H1 (cell line): ENCODE measurements at regions not wholly inside any gene's neighbourhood (a gene's known extent, or its start where the extent isn't known, plus 50 kb on each side); places are given as distances from the start of the nearest gene placed in this dataset.

Experiments
- GABPA ChIP-seq: IDR thresholded peaks from 2 replicates; pipeline ENCODE4 v1.6.1; 2011; ENCODE audit warnings: mild to moderate bottlenecking, low read length, moderate library complexity, borderline replicate concordance; ENCODE audit not compliant: insufficient read depth
- POLR2A ChIP-seq, 2 experiments: IDR thresholded peaks; 1 replicate in 1 of 2; 2 replicates in 1 of 2; pipeline ENCODE4 v1.6.1; 2011; ENCODE audit warnings: low read depth in 2 of 2, low read length in 2 of 2, mild to moderate bottlenecking in 2 of 2; ENCODE audit errors: control extremely low read depth in 1 of 2
- USF2 ChIP-seq: IDR thresholded peaks from 2 replicates; pipeline ENCODE4 v1.6.1; 2011; ENCODE audit warnings: low read length, improper control_type of control experiment

DNA sequence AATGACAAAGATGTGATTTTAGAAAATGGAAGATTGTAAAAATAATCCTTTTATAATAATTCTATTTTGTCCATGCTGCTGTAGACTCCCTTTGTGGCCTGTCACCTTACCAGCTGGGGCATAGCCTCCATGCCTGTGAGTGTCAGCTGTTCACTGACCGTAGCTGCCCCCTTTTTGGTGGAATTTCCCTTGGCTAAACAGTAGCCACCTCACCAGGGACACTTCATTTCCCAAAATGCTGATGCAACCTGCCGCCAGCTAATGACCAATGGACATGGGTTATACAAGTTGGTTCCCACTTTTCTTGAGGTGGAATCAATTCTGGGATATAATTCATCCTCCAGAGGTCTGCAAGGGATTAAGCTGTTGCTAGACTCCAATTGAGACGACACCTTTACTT, 368.4 kb downstream of the PRDM5 start:
- TF ChIP-seq USF2, result no peak
- TF ChIP-seq GABPA, result no peak
- TF ChIP-seq POLR2A (IDR thresholded peaks at IDR 0.05; ENCODE audit: control extremely low read depth in 1 of 2, low read depth in 2 of 2, low read length in 2 of 2), result no peak
